ENCODE measurements at regions not wholly inside any gene's neighbourhood (a gene's known extent, or its start where the extent isn't known, plus 50 kb on each side); places are given as distances from the start of the nearest gene placed in this dataset.

- POLR2A ChIA-PET, result no interaction called here
- H2AFZ ChIP-seq (ENCODE audit: low read length), result no peak overlapping the region
- 1% methylated on average over 5 of the region's 5 CpGs for WGBS (ENCODE audit: low lambda C conversion rate)
- H3K36me3 ChIP-seq (replicated peaks in 1 of 2; ENCODE audit: control insufficient read depth in 1 of 2, insufficient read depth in 2 of 2, low read length in 2 of 2), result no peaks in the 10 kb centered on the region
- no peak for FAIRE-seq
- H4K20me1 ChIP-seq (ENCODE audit: insufficient read depth, low read length), result no peaks in the 10 kb centered on the region
- ATAC-seq, result no peak
- no peak overlapping the region for H3K27ac ChIP-seq (ENCODE audit: extremely low read length, insufficient read depth, low read length)
- CTCF ChIA-PET (ENCODE audit: low intra/inter-chr PET ratio, low total read pairs), result no interaction called here
- H3K27me3 ChIP-seq (ENCODE audit: control insufficient read depth in 1 of 2, insufficient read depth in 2 of 2, low read length in 2 of 2), result peaks cover 0 to 22% of the 10 kb centered on the region in 2 experiments; a peak in 3 of 5 replicates
- H3K9me3 ChIP-seq (ENCODE audit: low read length), result no peaks in the 10 kb centered on the region
- no peaks in the 10 kb centered on the region for H3K79me2 ChIP-seq (ENCODE audit: insufficient read depth, low read length)
- no peak overlapping the region for H3K4me3 ChIP-seq (replicated peaks in 1 of 3; ENCODE audit: insufficient read depth in 1 of 3, low read depth in 2 of 3, low read length in 3 of 3)
- intact Hi-C loops (cut with micrococcal nuclease; ENCODE audit: unreplicated experiment) (no loop called here), in situ Hi-C loops (cut with HindIII; ENCODE audit: extremely low pct_ligation_motif_present, low pct_unique_long_range_greater_than_20kb) (no loop called here)
- DNase-seq (ENCODE audit: low spot score), result no peak
- no peak overlapping the region for H3K9ac ChIP-seq (ENCODE audit: insufficient read depth, low read depth, low read length)
- H3K4me2 ChIP-seq (ENCODE audit: low read depth, low read length), result no peak overlapping the region
- no peaks in the 10 kb centered on the region for H3K4me1 ChIP-seq (ENCODE audit: insufficient read depth, low read length)
- BruUV-seq (replicated peaks), result no TSS peak
- no peak for TF ChIP-seq ZBED4 (CRISPR knock-in tag; IDR thresholded peaks at IDR 0.05; ENCODE audit: borderline replicate concordance)
These were observed 73.4 kb upstream of the GPR139 start for GRCh38 chr16:20147091-20147490.

GRCh38 chr16:20141956-20142355 is 68.3 kb upstream of the GPR139 start:
- Histone ChIP-seq H3K79me2 (ENCODE audit: insufficient read depth, low read length) (no peaks in the 10 kb centered on the region), H3K27me3 (ENCODE audit: control insufficient read depth in 1 of 2, insufficient read depth in 2 of 2, low read length in 2 of 2) (peaks cover 0 to 11% of the 10 kb centered on the region in 2 experiments; a peak in 3 of 5 replicates), H4K20me1 (ENCODE audit: insufficient read depth, low read length) (no peaks in the 10 kb centered on the region), H3K27ac (ENCODE audit: extremely low read length, insufficient read depth, low read length) (no peak overlapping the region), H3K9ac (ENCODE audit: insufficient read depth, low read depth, low read length) (no peak overlapping the region), H3K4me1 (ENCODE audit: insufficient read depth, low read length) (no peaks in the 10 kb centered on the region), H3K4me3 (replicated peaks in 1 of 3; ENCODE audit: insufficient read depth in 1 of 3, low read depth in 2 of 3, low read length in 3 of 3) (no peak overlapping the region), H3K9me3 (ENCODE audit: low read length) (no peaks in the 10 kb centered on the region), H3K36me3 (replicated peaks in 1 of 2; ENCODE audit: control insufficient read depth in 1 of 2, insufficient read depth in 2 of 2, low read length in 2 of 2) (no peaks in the 10 kb centered on the region), H2AFZ (ENCODE audit: low read length) (no peak overlapping the region), H3K4me2 (ENCODE audit: low read depth, low read length) (no peak overlapping the region)
- ChIA-PET POLR2A (no interaction called here), CTCF (ENCODE audit: low intra/inter-chr PET ratio, low total read pairs) (no interaction called here)
- TF ChIP-seq LBX2 (CRISPR knock-in tag; IDR thresholded peaks at IDR 0.05; ENCODE audit: borderline replicate concordance) (no peak), ZNF816 (CRISPR knock-in tag; IDR thresholded peaks at IDR 0.05; ENCODE audit: borderline replicate concordance) (no peak), ZNF101 (CRISPR knock-in tag; IDR thresholded peaks at IDR 0.05; ENCODE audit: borderline replicate concordance, low read depth) (no peak), NR2F2 (IDR thresholded peaks at IDR 0.05; ENCODE audit: borderline replicate concordance, low read depth) (no peak)
- WGBS (ENCODE audit: low lambda C conversion rate), result 13% methylated on average over 7 of the region's 7 CpGs
- no peak for FAIRE-seq
- in situ Hi-C loops (cut with HindIII; ENCODE audit: extremely low pct_ligation_motif_present, low pct_unique_long_range_greater_than_20kb), result no loop called here
- DNase-seq (ENCODE audit: low spot score), result no peak
- ATAC-seq, result no peak
- intact Hi-C loops (cut with micrococcal nuclease; ENCODE audit: unreplicated experiment), result no loop called here
- no TSS peak for BruUV-seq (replicated peaks)
